Panc1 (cell line): ENCODE measurements at regions not wholly inside any gene's neighbourhood (a gene's known extent, or its start where the extent isn't known, plus 50 kb on each side); places are given as distances from the start of the nearest gene placed in this dataset.

ENCODE experiments used
- POLR2AphosphoS5 ChIP-seq: IDR thresholded peaks from 2 replicates; pipeline ENCODE4 v1.6.1; 2012; ENCODE audit warnings: mild to moderate bottlenecking, low read depth, low read length, moderate library complexity
- SIN3A ChIP-seq: IDR thresholded peaks from 2 replicates; pipeline ENCODE4 v1.6.1; 2012; ENCODE audit warnings: low read depth, mild to moderate bottlenecking, low read length, moderate library complexity, borderline replicate concordance; ENCODE audit not compliant: insufficient read depth
- TCF7L2 ChIP-seq: IDR thresholded peaks from 2 replicates; pipeline ENCODE4 v1.6.1; 2011; ENCODE audit warnings: mild to moderate bottlenecking, low read depth, low read length, inconsistent platforms
- TF ChIP-seq, protein P1 (sequence below): fragments of 450-650 bp; IDR thresholded peaks from 2 replicates; pipeline ENCODE4 v1.5.1; 2017; ENCODE audit warnings: mild to moderate bottlenecking
- TF ChIP-seq, protein P2 (sequence below), 2 experiments: IDR thresholded peaks; 2 replicates each; pipeline ENCODE4 v1.6.1; 2011 to 2012; ENCODE audit warnings: low read depth in 2 of 2, control low read depth in 1 of 2, low read length in 1 of 2, mild to moderate bottlenecking in 1 of 2, moderate library complexity in 1 of 2; ENCODE audit not compliant: insufficient read depth in 1 of 2

DNA sequence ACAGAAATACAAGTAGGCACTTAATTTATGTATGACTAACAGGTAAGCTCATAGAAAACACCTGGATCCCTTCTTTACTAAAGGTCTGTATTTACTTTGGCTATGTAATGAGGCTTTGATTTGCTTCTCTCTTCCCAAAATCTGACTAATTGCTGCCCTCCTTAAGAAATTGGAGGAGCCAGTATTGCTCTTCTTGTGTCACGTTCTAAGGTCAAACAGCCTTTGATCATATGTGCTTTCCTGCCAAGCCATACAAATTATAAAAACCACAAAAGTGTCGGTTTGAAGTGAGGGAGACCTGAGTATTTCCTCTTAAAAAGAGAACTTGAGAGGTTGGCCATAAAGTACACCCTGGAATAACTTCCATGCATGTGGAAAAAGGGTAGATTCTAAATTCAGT is 112.1 kb upstream of the MB21D2 start:
- TF ChIP-seq, protein P1, sequence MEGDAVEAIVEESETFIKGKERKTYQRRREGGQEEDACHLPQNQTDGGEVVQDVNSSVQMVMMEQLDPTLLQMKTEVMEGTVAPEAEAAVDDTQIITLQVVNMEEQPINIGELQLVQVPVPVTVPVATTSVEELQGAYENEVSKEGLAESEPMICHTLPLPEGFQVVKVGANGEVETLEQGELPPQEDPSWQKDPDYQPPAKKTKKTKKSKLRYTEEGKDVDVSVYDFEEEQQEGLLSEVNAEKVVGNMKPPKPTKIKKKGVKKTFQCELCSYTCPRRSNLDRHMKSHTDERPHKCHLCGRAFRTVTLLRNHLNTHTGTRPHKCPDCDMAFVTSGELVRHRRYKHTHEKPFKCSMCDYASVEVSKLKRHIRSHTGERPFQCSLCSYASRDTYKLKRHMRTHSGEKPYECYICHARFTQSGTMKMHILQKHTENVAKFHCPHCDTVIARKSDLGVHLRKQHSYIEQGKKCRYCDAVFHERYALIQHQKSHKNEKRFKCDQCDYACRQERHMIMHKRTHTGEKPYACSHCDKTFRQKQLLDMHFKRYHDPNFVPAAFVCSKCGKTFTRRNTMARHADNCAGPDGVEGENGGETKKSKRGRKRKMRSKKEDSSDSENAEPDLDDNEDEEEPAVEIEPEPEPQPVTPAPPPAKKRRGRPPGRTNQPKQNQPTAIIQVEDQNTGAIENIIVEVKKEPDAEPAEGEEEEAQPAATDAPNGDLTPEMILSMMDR, result no peak
- TF ChIP-seq, protein P2, sequence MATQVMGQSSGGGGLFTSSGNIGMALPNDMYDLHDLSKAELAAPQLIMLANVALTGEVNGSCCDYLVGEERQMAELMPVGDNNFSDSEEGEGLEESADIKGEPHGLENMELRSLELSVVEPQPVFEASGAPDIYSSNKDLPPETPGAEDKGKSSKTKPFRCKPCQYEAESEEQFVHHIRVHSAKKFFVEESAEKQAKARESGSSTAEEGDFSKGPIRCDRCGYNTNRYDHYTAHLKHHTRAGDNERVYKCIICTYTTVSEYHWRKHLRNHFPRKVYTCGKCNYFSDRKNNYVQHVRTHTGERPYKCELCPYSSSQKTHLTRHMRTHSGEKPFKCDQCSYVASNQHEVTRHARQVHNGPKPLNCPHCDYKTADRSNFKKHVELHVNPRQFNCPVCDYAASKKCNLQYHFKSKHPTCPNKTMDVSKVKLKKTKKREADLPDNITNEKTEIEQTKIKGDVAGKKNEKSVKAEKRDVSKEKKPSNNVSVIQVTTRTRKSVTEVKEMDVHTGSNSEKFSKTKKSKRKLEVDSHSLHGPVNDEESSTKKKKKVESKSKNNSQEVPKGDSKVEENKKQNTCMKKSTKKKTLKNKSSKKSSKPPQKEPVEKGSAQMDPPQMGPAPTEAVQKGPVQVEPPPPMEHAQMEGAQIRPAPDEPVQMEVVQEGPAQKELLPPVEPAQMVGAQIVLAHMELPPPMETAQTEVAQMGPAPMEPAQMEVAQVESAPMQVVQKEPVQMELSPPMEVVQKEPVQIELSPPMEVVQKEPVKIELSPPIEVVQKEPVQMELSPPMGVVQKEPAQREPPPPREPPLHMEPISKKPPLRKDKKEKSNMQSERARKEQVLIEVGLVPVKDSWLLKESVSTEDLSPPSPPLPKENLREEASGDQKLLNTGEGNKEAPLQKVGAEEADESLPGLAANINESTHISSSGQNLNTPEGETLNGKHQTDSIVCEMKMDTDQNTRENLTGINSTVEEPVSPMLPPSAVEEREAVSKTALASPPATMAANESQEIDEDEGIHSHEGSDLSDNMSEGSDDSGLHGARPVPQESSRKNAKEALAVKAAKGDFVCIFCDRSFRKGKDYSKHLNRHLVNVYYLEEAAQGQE (IDR thresholded peaks at IDR 0.05; ENCODE audit: insufficient read depth in 1 of 2, low read depth in 2 of 2, low read length in 1 of 2), result no peak
- TF ChIP-seq SIN3A (no peak), POLR2AphosphoS5 (no peak), TCF7L2 (no peak)
